GM19324 (cell line): ENCODE measurements at regions not wholly inside any gene's neighbourhood (a gene's known extent, or its start where the extent isn't known, plus 50 kb on each side); places are given as distances from the start of the nearest gene placed in this dataset.
"Not testable (repeated sequence)": the region's sequence is repeated elsewhere in the genome, so short reads cannot be mapped to it uniquely, and the experiment has no call there.

ENCODE experiments used
- ATAC-seq: cut with Tn5 transposase; IDR thresholded peaks from one replicate; pipeline ENCODE4 v1.9.1; 2021; ENCODE audit warnings: mild to moderate bottlenecking, moderate library complexity; ENCODE audit not compliant: unreplicated experiment, low FRiP score

DNA sequence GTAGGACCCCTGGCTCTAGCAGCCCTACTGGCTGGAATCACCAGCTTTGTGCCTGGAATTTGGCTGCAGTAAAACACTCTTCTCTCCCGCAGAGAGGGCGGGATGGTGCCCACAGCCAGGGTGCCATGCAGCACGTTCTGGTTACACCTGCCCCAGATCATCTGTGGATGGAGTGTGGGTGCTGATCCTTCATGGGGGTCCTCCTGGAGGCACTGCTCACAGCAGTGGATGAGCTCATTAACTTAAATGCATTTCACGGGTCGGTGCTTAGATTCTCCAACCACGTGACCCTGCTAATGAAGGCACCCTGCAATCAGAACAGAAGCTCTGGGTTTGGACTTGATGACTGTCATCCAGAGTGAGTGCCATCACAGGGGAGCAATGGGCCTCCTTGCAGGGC, 138.6 kb upstream of the AFDN start:
- no peak for ATAC-seq

DNA sequence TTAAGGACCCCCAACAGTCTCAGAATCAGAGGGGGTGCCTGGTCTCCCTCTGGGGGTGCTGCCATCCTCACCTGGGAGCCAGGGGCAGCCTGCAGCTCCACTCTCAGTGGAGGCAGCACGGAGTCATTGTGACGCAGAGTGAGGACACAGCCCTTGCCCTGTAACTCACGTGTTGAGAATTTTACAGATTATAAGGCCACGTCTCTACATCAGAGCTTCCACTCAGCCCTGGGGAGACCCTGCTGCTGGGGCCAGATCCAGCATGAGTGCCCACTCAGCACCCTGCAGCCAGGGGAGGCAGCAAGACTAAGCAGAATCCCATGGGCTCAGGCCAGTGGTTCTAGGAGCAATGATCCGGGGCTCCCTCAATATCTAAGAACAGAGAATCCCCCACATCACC, 137.4 kb upstream of the AFDN start:
- ATAC-seq = no peak

DNA sequence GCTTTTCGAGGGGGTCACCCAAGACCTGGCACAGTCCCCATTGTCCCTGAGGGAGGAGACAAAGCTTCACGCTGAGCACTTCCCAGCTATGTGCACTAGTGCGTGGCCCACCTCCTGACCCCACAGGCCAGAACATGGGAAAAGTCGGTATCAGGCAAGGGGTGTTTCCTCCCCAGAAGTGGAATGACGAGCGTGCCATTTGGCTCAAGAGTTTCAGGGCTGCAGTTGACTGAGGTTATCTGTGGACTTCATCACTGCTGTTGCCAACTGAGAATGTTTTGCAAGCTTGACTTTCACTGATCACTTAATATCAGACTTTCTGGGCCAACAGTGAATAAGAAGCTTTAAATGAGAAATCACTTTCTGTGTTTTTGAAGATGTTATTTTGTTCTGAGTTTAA, 137.0 kb upstream of the AFDN start:
- ATAC-seq = no peak

DNA sequence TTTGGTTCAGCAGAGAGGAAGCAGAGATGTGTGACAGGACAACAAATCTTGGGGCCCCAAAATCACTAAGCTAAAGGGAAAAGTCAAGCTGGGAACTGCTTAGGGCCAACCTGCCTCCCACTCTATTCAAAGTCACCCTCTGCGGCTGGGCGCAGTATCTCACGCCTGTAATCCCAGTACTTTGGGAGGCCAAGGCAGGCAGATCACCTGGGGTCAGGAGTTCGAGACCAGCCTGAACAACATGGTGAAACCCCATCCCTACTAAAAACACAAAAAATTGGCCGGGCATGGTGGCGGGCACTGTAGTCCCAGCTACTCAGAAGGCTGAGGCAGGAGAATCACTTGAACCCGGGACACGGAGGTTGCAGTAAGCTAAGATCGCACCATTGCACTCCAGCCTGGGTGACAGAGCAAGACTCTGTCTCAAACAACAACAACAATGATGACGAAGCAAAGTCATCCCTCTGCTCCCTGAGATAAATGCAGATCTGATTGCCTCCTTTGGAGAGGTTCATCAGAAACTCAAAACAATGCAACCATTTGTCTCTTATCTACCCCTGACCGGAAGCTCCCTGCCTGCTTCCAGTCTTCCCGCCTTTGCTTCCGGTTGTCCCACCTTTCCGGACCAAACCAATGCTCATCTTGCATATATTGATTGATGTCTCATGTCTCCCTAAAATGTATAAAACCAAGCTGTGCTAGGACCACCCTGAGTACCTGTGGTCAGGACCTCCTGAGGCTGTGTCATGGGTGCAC, 136.4 kb upstream of the AFDN start:
- ATAC-seq = not testable (repeated sequence)

DNA sequence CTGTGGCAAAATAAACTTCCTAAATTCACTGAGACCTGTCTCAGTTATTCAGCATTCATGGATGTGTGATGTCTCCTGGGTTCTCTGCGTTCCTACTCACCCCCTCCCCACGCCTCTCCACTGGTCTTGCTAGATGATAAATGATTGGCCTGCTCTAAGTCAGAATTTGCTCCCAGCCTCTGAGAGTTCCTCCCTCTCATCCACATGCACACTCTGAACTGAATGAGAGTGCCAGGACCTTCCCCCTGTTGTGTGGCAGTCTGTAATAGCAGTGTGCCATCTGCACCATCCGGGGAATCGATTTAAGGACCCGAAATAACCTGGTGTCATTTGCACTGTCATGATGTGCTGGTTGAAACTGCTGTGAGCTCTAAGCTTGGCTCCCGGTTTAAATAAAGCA, 135.8 kb upstream of the AFDN start:
- ATAC-seq = no peak

DNA sequence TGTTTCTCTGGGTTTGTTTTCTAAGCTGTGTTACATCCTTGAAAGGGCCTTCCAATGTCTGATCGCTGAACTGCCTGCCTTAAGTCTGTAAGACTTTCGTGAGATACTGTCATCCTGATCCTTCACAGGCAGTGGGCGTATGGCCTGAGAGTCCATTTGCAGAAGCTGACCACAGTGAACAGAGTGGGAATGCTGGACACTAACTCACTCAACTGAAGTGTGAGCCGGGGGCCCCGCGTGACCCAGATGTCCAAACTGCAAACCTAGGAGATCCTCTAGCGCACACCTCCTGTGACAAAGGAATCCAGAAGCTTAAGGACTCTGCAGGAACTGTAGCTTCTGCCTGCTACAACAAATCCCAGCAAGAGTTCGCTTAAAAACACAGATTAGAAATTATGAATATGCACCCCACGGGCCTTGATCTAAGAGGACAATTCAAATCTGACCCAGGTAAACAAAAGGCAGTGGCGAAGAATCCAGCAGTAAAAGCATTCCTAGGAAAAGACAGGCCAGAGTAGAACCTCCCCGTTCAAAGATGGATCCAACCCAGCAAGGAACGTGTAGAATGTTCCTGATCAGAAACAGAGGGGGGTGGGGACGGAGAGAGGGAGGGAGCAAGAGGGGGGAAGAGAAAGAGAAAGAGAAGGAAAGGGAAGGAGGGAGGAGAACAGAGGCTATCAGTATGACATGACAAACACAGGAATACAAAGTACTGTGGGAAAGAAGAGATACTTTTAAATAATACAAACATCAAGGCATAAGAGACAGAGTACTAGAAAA, 135.0 kb upstream of the AFDN start:
- no peak for ATAC-seq

DNA sequence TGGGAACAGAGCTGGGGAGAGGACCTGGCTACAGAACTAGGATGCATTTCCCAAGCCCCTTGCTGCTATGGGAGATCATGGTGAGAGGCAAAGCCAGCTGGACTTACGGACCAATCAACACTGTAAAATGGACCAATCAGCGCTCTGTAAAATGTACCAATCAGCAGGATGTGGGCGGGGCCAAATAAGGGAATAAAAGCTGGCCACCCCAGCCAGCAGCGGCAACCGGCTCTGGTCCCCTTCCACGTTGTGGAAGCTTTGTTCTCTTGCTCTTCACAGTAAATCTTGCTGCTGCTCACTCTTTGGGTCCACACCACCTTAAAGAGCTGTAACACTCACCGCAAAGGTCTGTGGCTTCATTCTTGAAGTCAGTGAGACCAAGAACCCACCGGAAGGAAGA, 133.2 kb upstream of the AFDN start:
- not testable (repeated sequence) for ATAC-seq

DNA sequence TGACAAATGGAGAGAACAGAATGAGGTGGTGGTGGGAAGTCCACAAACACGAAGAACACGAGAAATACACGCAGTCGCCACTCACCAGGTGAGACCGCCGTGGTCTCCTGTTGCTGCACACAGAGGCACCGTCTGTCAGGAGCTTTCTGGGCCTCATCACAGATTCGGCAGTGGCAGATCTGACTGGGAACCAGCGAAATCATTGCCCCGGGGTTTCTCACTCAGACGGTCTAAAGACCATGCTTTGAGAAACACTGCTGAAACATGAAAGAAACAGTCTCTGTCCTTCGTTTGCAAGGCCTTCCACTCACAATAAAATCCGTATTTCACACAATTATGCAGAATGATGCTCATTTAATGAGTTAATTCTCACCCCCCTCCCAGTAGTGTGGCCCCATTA, 130.9 kb upstream of the AFDN start:
- no peak for ATAC-seq

DNA sequence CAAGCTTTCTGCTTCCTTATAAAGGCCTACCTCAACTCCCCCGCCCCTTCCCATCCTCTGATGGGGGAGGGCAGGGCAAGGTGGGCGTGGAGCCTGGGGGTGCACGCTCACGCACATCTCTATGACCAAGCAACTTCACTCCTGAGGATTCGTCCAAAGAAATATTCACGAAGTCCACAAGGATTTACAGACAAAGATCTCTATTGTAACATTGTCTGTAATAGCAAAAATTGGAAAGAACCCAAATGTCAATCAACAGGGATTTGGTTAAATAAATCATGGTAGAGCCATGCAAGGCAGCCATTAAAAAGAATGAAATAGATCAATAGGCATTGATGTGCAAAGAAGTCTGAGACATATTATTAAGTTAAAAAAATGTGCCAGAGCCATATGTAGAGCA, 130.4 kb upstream of the AFDN start:
- no peak for ATAC-seq

DNA sequence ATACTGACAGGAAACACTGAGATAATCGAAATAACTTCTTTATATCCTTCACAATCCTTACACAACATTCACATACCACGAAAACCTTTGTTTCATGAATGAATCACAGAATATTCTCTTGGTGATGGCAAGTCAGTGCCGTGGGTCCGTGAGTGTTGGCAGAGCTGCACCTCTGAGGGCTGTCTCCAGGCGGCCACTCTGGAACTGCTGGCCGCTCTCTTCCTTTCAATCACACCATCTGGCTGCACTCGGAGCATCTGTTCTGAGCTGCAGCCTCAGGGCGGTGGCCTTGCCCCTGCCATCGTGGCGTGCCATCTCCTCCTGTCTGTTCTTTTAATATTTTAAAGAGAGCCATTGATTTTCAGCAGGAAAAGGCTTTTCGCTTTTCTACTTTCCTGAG, 129.4 kb upstream of the AFDN start:
- no peak for ATAC-seq

DNA sequence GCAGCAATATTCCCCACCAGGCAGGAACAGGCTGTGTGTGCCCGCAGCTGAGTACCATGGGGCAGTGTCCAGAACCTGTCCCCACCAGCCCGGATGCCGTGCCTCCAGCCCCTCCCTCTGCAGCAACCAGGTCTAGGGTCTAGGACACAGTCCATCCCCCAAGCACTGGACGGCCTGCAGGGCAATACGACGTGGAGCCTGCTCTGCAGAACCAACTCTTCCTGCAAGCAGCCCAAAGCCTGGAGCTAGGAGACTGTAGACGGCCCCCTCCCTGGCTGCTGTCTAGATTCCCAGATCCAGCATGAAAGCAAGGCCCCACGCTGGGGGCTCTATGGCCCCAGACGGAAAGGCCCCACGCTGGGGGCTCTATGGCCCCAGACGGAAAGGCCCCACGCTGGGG, 128.2 kb upstream of the AFDN start:
- no peak for ATAC-seq

DNA sequence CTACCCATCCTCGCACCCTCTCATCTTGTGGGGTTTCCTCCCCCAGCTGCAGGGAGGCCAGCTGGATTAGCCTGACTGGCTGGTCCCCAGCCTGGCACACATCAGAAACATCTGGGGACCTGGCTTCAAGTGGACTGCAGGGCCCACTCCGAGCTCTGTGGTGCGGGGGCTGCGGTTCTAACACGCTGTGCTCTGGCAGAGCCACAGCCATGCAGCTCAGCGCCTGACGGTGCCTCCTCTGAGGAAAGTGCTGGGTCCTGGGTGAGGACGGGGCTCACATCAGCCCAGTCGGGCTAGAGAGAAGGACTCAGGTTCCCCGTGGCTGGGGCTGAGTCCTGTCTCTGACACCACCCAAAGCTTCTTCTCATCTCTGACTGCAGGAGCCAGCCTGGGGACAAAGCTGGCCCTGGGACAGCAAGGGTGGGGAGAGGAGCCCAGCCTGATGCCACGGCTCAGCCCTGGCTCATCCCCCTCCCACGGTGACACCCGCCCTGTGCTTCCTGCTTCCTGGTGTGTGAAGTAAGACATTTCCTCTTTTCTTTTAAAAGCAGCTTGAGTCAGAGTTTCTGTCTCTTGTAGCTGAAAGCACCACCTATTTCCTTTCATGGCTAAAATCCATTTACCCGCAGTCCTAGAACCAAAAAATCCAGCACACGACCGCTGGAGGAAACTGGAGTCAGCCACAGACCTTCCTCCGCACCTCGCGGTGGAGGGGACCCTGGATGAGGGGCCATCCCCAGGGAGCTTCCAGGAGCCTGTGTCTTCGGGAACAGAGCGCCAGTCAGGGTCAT, 127.4 kb upstream of the AFDN start:
- peak; percentile 76 for ATAC-seq

DNA sequence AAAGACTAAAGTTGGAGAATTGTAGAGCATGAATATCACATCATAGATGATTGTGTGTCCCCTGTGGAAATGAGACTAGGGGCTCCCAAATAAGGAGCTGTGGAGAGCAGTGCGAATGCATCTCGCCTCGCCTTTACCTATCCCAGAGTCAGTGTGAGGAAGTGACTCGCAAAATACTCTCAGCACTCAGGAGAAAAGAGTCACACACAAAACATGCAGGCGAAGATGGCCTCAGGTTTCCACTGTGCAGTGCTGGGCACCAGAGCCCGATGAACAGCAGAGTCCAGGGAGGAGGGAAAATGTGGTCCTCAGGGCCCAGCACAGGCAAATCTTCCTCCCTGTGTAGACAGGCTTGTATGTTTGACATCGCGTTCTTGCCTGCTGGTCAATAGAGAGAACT, 126.5 kb upstream of the AFDN start:
- no peak for ATAC-seq

DNA sequence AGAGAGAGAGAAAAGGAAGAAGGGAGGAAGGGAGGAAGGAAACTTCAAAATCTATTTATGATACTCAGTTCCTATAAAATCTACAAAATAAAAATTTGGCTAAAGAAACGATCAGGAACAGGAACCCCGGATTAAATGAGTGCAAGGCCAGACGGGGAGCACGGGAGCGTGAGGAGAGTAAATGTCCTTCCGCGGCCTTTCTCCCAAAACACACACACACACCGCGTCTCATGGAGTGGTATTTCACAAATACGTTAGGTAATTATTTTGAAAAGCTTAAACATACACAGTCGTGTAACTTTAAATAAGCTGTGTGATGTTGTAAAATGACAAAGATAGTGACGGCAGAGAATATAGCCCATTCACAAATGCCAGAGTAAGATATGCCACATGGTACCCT, 125.7 kb upstream of the AFDN start:
- no peak for ATAC-seq

DNA sequence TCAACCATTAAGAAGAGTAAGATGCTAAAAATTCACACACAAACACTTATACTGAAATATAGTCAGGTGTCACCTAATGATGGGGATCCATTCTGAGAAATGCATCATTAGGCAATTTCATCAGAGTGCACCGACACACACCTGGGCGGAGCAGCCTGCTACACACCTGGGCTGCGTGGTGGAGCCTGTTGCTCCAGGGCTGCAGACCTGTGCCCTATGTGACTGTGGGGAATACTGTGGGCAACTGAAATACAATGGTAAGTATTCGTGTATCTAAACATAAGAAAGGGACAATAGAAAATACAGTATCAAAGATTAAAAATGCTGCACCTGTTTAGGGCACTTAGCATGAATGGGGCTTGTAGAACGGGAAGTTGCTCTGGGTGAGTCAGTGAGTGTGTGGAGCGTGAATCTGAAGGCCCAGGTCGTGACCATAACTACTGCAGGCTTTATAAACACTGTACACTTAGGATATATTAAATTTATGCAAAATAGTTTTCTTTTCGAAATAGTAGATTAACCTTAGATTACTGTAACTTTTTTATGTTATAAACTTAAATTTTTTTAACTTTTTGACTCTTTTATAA, 124.4 kb upstream of the AFDN start:
- no peak for ATAC-seq

DNA sequence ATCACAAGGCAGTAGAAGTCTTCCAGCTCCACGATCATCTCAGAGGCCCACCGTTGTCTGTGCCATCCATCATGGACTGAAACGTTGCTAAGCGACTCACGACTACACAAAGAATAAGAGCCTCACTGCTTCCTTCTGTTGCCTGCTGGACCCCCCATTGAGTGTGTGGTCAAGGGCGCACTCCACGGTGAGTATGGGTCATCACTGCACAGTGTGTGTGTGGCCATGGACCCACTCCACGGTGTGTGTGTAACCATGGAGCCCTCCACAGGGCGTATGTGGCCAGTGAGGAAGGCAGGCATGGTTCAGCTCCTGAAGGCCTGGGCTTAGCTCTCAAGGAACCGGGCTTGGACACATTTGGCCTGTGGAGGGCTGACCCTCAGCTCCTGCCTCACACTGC, 123.4 kb upstream of the AFDN start:
- ATAC-seq = no peak

DNA sequence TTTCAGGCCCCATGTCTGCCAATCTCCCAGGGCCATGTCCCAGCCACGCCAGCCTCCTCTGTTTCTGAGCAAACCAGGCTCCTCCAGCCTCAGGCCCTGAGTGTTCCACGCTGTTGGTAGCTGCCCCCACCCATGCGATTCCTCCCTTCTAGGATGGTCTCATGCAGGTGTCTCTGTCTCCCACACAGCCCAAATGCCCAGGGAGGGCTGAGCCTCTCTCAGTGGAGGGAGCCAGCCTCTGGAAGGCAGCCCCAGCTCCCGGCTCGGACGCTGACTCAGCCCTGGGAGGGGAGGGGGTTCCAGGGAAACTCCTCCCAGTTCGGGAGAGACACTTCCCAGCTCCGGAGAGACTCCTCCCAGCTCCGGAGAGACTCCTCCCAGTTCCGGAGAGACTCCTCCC, 122.9 kb upstream of the AFDN start:
- ATAC-seq = no peak

DNA sequence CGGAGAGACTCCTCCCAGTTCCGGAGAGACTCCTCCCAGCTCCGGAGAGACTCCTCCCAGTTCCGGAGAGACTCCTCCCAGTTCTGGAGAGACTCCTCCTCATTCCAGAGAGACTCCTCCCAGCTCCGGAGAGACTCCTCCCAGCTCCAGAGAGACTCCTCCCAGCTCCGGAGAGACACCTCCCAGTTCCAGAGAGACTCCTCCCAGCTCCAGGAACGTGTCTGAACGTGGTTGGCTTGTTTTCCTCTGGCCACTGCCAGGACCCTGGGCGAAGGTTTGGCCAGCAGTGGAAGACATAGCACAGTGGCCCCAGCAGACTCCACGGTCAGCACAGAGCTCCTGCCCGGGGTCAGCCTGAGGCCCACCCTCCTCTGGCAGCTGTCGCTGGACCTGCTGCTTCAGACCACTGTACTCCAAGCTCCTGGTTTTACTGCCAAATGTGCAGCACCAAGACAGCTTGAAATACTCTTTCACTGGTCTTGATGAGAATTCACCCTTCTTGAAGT, 122.3 kb upstream of the AFDN start:
- ATAC-seq = no peak

DNA sequence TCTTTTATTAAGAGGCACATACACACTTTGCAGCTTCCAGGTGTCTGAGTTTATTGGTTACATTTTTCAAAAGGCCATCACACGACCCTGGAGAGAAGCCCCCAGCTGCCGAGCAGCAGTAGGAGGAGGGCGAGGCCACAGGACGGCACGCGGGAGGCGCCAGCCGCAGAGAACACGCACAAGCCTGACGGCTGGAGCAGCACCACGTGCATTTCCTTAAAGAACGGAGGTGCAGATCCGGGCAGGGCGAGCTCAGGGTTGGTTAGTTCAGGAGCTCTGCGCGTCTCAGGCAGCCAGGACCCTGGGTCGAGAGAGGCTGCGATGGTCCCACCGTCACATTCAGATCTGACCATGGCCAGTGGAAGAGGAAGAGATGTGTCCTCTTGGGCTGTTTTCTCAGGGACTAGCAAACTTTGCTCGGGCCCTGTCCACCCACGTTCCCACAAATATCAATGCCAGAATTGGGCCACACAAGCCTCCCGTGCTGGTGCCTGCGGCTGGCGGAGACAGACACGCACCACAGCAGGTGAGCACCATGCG, 121.4 kb upstream of the AFDN start:
- no peak for ATAC-seq

DNA sequence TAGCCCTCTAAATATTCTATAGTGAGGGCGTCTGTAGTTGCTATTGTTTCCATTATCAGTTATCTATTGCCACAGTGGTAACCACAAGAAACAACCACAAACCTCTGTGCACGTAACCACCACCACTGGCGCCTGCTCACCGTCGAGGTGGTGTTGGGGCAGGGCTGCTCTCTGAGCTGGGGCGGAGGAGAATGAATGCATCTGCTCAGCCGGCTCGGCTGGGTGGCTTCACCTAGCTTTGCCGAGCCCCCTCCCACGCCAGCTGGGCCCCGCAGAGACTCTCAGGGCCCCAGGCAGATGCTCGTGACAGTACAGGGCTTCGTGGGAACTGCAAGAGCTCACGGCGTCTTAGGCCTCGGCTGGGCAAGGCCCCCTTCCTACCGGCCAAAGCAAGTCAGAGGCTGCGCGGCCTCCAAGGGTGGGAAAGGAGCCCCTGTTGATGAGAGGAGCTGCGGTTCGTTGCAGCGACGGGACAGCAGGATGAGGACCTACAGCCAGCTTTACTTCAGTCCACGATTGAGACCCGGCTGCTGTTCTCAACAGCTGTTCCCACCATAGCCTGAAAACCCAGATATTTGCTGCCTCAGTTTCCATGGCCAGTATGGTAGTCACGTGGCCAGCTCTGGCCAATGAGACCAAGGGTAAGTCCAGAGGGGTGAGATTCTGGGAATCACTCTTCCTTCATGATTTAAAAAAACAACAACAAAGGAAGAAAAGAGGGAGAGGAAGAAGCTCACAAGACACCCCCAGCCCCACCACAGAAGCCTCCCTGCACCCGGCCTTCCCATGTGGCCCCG, 120.2 kb upstream of the AFDN start:
- peak; percentile 94 for ATAC-seq
